ENCODE measurements at regions not wholly inside any gene's neighbourhood (a gene's known extent, or its start where the extent isn't known, plus 50 kb on each side); places are given as distances from the start of the nearest gene placed in this dataset.

DNA sequence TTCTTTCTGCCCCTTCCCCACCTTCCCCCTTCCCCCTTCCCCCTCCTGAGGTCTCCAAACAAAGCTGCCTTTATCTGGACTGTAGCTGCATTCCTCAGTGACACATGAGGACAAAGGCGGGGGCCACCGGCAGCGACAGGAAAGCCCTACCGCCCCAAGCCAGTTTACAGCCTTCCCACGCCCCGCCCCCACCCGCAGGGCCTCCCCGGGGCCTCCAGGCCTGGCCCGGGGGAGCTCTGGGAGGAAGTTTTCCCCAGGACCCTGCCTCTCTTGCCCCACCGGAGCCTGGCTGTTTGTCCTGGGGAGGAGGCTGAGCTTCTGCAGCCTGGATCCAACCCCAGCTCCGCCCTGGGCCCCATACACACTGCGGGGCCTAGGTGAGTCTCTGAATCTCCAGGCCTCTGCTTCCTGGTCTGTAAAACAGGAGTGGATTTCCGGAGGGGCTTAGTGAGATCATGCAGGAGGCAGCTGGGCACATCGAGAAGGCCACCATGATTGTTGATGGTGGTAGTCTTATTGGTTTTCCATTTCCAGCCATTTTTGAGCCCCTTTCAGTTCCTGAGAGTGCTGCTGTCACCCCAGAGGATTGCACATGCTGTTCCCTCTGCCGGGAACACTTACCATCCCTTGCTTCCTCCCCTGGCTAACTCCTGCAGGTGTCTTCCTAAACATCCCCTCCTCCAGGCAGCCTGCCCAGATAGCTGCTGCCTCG is 130.7 kb downstream of the MN1 start:
- peaks cover 6% of the 10 kb centered on the region for H3K4me1 ChIP-seq (ENCODE audit: insufficient read depth, low read length)
- no peak overlapping the region for H3K9ac ChIP-seq (ENCODE audit: low read length)
- H3K27me3 ChIP-seq (ENCODE audit: control insufficient read depth in 1 of 2, insufficient read depth in 2 of 2, low read length in 2 of 2): peaks cover 0 to 18% of the 10 kb centered on the region in 2 donors
- H3K27ac ChIP-seq (ENCODE audit: low read depth, low read length): no peak overlapping the region
- no peaks in the 10 kb centered on the region for H3K36me3 ChIP-seq (ENCODE audit: insufficient read depth, low read length)
- no peak overlapping the region for H3K4me3 ChIP-seq (ENCODE audit: low read depth in 1 of 2, low read length in 2 of 2)
- peaks cover 6% of the 10 kb centered on the region for H3K9me3 ChIP-seq (ENCODE audit: low read length)

DNA sequence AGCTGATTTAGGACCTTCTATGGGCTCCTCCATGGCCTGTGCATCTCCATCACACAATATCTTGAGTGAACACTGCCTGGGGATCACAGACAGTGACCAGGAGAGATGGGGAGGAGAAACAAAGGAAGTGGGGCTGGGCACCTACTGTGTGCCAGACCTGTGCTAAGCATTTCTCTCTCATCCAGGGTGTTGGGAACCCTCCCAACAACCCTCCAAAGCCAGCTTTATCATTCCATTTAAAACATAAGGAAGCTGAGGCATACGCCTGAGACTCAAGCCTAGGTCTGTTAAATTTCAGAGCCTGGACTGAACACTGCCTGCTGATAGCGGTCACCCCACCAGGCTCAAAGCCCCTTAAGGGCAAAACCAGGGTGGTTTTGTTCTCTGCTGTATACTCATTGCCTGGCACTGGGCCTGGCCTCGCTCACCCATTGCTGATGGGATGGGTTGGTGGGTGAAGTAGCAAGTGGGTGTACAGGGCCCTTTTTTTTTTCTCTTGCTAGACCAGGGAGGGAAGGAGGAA is 130.1 kb downstream of the MN1 start:
- Histone ChIP-seq H3K9ac (ENCODE audit: low read length) (no peak overlapping the region), H3K27me3 (ENCODE audit: control insufficient read depth in 1 of 2, insufficient read depth in 2 of 2, low read length in 2 of 2) (peaks cover 0 to 18% of the 10 kb centered on the region in 2 donors), H3K9me3 (ENCODE audit: low read length) (peaks cover 3% of the 10 kb centered on the region), H3K27ac (ENCODE audit: low read depth, low read length) (no peak overlapping the region), H3K4me1 (ENCODE audit: insufficient read depth, low read length) (peaks cover 6% of the 10 kb centered on the region), H3K4me3 (ENCODE audit: low read depth in 1 of 2, low read length in 2 of 2) (no peak overlapping the region), H3K36me3 (ENCODE audit: insufficient read depth, low read length) (no peaks in the 10 kb centered on the region)

DNA sequence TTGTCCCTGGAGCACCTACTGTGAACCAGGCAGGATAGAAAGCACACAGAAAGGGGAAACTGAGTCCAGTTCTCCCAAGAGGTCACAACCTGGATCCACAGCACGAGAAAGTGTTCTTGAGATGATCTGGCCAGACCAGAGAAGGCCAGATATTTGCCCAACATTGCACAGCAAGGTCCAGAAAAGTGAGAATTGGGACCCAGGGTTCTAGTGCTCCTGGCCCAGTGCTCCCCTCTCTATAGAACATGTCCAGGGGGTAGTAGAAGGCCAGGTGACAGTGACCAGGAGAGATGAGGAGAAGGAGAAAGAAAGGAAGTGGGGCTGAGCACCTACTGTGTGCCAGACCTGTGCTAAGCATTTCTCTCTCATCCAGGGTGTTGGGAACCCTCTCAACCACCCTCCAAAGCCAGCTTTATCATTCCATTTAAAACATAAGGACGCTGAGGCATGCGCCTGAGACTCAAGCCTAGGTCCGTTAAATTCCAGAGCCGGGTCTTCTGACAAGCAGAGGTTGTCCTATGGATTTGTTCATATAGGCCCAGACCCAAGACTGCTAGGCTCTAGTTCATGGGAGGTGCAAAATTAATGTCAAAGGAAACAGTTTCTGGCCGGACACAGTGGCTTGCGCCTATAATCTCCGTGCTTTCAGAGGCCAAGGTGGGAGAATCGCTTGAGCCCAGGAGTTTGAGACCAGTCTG is 128.7 kb downstream of the MN1 start:
- peaks cover 0 to 18% of the 10 kb centered on the region in 2 donors for H3K27me3 ChIP-seq (ENCODE audit: control insufficient read depth in 1 of 2, insufficient read depth in 2 of 2, low read length in 2 of 2)
- H3K9me3 ChIP-seq (ENCODE audit: low read length): no peaks in the 10 kb centered on the region
- no peaks in the 10 kb centered on the region for H3K36me3 ChIP-seq (ENCODE audit: insufficient read depth, low read length)
- no peak overlapping the region for H3K9ac ChIP-seq (ENCODE audit: low read length)
- no peak overlapping the region for H3K27ac ChIP-seq (ENCODE audit: low read depth, low read length)
- H3K4me3 ChIP-seq (ENCODE audit: low read depth in 1 of 2, low read length in 2 of 2): no peak overlapping the region
- H3K4me1 ChIP-seq (ENCODE audit: insufficient read depth, low read length): no peaks in the 10 kb centered on the region

DNA sequence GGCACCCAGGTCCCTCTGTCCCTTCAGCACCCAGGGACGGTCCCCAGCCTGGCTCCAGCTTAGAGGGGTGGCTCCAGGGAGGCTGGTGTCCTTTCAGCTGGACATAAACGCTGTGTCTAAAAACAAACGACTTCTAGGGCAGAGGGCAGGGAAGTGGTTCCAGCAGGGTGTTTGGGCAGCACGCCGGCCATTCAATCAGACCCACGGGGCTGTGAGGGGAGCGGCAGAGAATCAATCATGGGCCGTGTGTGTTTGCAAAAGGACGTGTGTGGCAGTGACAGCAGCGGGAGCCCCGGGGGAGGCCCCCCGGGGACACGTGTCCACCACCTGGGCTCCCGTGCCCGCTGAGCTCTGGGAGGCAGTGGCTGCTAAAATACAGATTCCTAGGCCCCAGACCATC is 127.7 kb downstream of the MN1 start:
- H3K36me3 ChIP-seq (ENCODE audit: insufficient read depth, low read length): no peaks in the 10 kb centered on the region
- H3K9me3 ChIP-seq (ENCODE audit: low read length): no peaks in the 10 kb centered on the region
- H3K27ac ChIP-seq (ENCODE audit: low read depth, low read length): no peak overlapping the region
- no peak overlapping the region for H3K9ac ChIP-seq (ENCODE audit: low read length)
- no peaks in the 10 kb centered on the region for H3K4me1 ChIP-seq (ENCODE audit: insufficient read depth, low read length)
- peaks cover 0 to 16% of the 10 kb centered on the region in 2 donors for H3K27me3 ChIP-seq (ENCODE audit: control insufficient read depth in 1 of 2, insufficient read depth in 2 of 2, low read length in 2 of 2)
- no peak overlapping the region for H3K4me3 ChIP-seq (ENCODE audit: low read depth in 1 of 2, low read length in 2 of 2)

- peaks cover 0 to 10% of the 10 kb centered on the region in 2 donors for H3K27me3 ChIP-seq (ENCODE audit: control insufficient read depth in 1 of 2, insufficient read depth in 2 of 2, low read length in 2 of 2)
- H3K9ac ChIP-seq (ENCODE audit: low read length): no peak overlapping the region
- no peaks in the 10 kb centered on the region for H3K4me1 ChIP-seq (ENCODE audit: insufficient read depth, low read length)
- no peaks in the 10 kb centered on the region for H3K36me3 ChIP-seq (ENCODE audit: insufficient read depth, low read length)
- H3K9me3 ChIP-seq (ENCODE audit: low read length): no peaks in the 10 kb centered on the region
- no peak overlapping the region for H3K4me3 ChIP-seq (ENCODE audit: low read depth in 1 of 2, low read length in 2 of 2)
- no peak overlapping the region for H3K27ac ChIP-seq (ENCODE audit: low read depth, low read length)
Measured at GRCh38 chr22:27674261-27674923, 127.2 kb downstream of the MN1 start.

- Histone ChIP-seq H3K4me1 (ENCODE audit: insufficient read depth, low read length) (peaks cover 6% of the 10 kb centered on the region), H3K36me3 (ENCODE audit: insufficient read depth, low read length) (no peaks in the 10 kb centered on the region), H3K4me3 (ENCODE audit: low read depth in 1 of 2, low read length in 2 of 2) (no peak overlapping the region), H3K27ac (ENCODE audit: low read depth, low read length) (no peak overlapping the region), H3K9me3 (ENCODE audit: low read length) (no peaks in the 10 kb centered on the region), H3K9ac (ENCODE audit: low read length) (no peak overlapping the region), H3K27me3 (ENCODE audit: control insufficient read depth in 1 of 2, insufficient read depth in 2 of 2, low read length in 2 of 2) (no peaks in the 10 kb centered on the region)
Measured at GRCh38 chr22:27676545-27677213, 124.9 kb downstream of the MN1 start.

DNA sequence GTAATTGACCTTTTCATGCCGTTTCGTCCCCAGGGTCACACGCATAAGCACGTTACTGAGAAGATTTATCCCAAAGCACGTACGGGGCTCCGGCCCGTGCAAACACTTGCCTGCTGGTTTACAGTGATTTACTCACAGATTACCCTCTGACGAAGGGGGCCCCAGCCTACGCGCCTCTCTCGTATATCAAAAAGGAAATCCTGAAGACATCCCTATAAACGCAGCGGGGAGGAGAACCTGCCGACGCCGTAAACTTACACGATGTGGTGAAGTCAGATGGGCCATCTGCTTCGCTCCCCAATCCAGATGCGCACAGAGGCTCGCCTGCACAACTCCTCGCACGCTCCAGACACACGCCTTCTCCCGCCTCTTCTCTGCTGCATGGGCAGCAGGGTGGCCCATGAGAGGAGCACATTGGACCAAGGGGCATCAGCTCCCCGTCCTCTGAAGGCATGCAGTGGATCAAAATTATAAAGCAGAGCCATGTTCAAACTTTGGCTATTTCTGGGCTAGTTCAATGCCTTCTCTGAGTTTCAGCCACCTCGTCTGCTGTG is 123.6 kb downstream of the MN1 start:
- no peak overlapping the region for H3K9ac ChIP-seq (ENCODE audit: low read length)
- no peak overlapping the region for H3K27ac ChIP-seq (ENCODE audit: low read depth, low read length)

DNA sequence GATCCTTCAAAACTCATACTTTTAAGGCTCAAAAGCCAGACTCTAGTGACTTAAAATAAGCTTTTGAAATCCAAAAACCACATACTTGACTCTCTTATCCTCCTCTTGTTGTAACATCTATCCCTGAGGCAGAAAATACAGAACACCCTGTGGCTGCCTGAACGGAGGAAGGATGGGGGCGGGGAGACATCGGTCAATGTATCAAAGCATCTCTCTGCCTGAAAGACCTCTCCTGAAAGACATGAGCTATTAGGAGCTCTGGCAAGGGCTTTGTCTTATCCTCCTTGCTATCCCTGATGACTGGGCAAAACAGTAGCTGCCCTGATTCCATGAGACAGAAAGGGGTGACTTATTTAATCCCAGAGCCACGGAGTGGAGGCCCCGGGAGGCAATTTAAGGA is 122.4 kb downstream of the MN1 start:
- H3K36me3 ChIP-seq (ENCODE audit: insufficient read depth, low read length): no peaks in the 10 kb centered on the region
- H3K27me3 ChIP-seq (ENCODE audit: control insufficient read depth in 1 of 2, insufficient read depth in 2 of 2, low read length in 2 of 2): no peaks in the 10 kb centered on the region
- H3K27ac ChIP-seq (ENCODE audit: low read depth, low read length): no peak overlapping the region
- H3K9me3 ChIP-seq (ENCODE audit: low read length): no peaks in the 10 kb centered on the region
- no peak overlapping the region for H3K9ac ChIP-seq (ENCODE audit: low read length)
- H3K4me3 ChIP-seq (ENCODE audit: low read depth in 1 of 2, low read length in 2 of 2): no peak overlapping the region
- peaks cover 6% of the 10 kb centered on the region for H3K4me1 ChIP-seq (ENCODE audit: insufficient read depth, low read length)

More for the DNA sequence above, 123.6 kb downstream of the MN1 start:
- no peak overlapping the region for H3K4me3 ChIP-seq (ENCODE audit: low read depth in 1 of 2, low read length in 2 of 2)
- peaks cover 6% of the 10 kb centered on the region for H3K4me1 ChIP-seq (ENCODE audit: insufficient read depth, low read length)
- H3K27me3 ChIP-seq (ENCODE audit: control insufficient read depth in 1 of 2, insufficient read depth in 2 of 2, low read length in 2 of 2): no peaks in the 10 kb centered on the region
- no peaks in the 10 kb centered on the region for H3K9me3 ChIP-seq (ENCODE audit: low read length)
- H3K36me3 ChIP-seq (ENCODE audit: insufficient read depth, low read length): no peaks in the 10 kb centered on the region

DNA sequence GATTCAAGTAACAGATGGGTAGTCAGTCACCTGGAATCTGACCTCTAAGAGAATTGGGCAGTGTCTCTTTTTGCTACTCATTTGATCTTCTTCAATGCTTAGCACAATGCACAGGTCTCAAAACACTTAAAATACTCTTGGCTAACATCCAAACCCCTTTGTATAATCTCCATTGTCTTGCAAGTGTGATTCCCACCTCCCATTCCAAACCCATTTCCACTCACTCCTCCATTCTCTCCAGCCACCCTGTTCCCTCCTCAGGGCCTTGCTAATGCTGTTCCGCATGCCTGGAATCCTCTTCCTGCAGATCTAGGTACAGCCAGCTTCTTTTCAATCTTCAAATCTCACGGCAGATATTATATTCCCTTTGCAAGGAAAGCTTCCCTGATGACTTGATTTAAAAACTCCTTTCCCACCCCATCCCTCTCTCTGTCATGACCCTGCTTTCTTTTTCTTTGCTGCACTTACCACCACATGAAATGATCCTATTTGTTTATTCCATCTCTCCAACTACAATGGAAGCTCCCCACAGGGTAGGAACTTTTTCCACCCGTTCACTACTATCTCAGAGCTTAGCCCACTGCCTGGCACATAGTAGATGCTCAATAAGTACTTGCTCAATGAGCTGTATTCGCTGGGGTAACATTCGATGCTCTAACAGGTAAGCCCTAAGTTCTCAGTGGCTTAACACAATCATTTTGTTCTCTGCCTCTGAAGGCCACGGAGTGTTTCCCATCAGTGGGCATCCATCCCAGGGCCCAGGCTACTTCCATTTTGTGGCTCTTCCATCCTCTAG is 121.7 kb downstream of the MN1 start:
- H3K4me1 ChIP-seq (ENCODE audit: insufficient read depth, low read length): peaks cover 6% of the 10 kb centered on the region
- H3K4me3 ChIP-seq (ENCODE audit: low read depth in 1 of 2, low read length in 2 of 2): no peak overlapping the region
- H3K36me3 ChIP-seq (ENCODE audit: insufficient read depth, low read length): no peaks in the 10 kb centered on the region
- H3K27ac ChIP-seq (ENCODE audit: low read depth, low read length): no peak overlapping the region
- no peaks in the 10 kb centered on the region for H3K9me3 ChIP-seq (ENCODE audit: low read length)
- H3K27me3 ChIP-seq (ENCODE audit: control insufficient read depth in 1 of 2, insufficient read depth in 2 of 2, low read length in 2 of 2): no peaks in the 10 kb centered on the region
- H3K9ac ChIP-seq (ENCODE audit: low read length): no peak overlapping the region

DNA sequence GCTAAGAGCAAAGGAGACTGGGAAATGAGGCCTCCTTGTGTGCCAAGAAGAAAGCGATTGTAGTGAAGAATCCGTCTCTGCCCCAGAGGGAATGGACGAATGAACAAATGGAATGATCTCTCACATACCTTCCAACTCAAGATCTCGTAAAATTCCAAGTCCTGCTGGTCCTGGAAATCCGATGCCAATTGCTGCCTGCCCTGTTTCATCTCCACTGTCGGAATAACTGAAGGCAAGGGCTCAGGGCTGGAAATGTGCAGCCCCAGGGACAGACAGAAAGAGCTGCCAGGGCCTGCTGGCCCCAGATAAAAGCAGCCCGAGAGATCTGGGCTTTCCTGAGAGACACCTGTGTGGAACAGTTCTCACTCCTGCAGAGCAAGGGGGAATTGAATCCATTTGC is 120.9 kb downstream of the MN1 start:
- Histone ChIP-seq H3K27ac (ENCODE audit: low read depth, low read length) (no peak overlapping the region), H3K4me1 (ENCODE audit: insufficient read depth, low read length) (peaks cover 6% of the 10 kb centered on the region), H3K4me3 (ENCODE audit: low read depth in 1 of 2, low read length in 2 of 2) (no peak overlapping the region), H3K36me3 (ENCODE audit: insufficient read depth, low read length) (no peaks in the 10 kb centered on the region), H3K9ac (ENCODE audit: low read length) (no peak overlapping the region), H3K9me3 (ENCODE audit: low read length) (no peaks in the 10 kb centered on the region), H3K27me3 (ENCODE audit: control insufficient read depth in 1 of 2, insufficient read depth in 2 of 2, low read length in 2 of 2) (no peaks in the 10 kb centered on the region)

Measured in muscle layer of colon (tissue), 2 donors.